ENCODE measurements at regions not wholly inside any gene's neighbourhood (a gene's known extent, or its start where the extent isn't known, plus 50 kb on each side); places are given as distances from the start of the nearest gene placed in this dataset.

DNA sequence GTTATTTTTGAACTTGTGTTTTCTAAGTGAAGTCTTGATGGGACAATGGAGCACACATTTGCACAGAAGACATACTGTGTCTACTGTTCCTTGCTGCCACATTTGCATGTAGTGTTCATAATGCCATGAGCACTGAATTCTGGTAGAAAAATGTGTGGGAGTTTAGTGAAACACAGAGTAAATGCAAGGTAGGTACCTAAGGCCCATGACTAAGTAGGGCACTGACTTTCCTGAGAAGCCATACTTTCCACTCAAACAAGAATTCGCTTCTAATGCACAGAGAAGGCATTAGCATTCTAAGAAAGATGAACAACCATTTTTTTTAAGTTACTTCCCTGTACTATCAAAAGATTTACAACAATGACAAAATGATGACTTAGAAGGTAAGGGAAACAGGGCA, 282.2 kb downstream of the MAN2A1 start:
- no peak overlapping the region for H3K4me3 ChIP-seq
- H3K79me2 ChIP-seq (ENCODE audit: control insufficient read depth, insufficient read depth, low read length): no peaks in the 10 kb centered on the region
- no peak overlapping the region for H3K9ac ChIP-seq (ENCODE audit: control insufficient read depth, insufficient read depth, low read length)
- ChIA-PET SMC1A (ENCODE audit: uncharacterized antibody, unreplicated experiment) (no interaction called here), CTCF (no interaction called here), POLR2A (no interaction called here), RAD21 (ENCODE audit: unreplicated experiment) (no interaction called here)
- no peak for TF ChIP-seq ZNF217 (IDR thresholded peaks at IDR 0.05)
- TF ChIP-seq ZNF274 (IDR thresholded peaks at IDR 0.05; ENCODE audit: insufficient read depth, insufficient read length): no peak
- TF ChIP-seq, protein P1, sequence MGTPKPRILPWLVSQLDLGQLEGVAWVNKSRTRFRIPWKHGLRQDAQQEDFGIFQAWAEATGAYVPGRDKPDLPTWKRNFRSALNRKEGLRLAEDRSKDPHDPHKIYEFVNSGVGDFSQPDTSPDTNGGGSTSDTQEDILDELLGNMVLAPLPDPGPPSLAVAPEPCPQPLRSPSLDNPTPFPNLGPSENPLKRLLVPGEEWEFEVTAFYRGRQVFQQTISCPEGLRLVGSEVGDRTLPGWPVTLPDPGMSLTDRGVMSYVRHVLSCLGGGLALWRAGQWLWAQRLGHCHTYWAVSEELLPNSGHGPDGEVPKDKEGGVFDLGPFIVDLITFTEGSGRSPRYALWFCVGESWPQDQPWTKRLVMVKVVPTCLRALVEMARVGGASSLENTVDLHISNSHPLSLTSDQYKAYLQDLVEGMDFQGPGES (IDR thresholded peaks at IDR 0.05): no peak
- no peak for TF ChIP-seq MTA3 (IDR thresholded peaks at IDR 0.05; ENCODE audit: borderline replicate concordance, low read length)
- no peak for TF ChIP-seq LARP7 (IDR thresholded peaks at IDR 0.05)
- no peak for TF ChIP-seq POLR2A (IDR thresholded peaks at IDR 0.05; ENCODE audit: low read depth, low read length)
- no peak for TF ChIP-seq IKZF1 (conservative IDR thresholded peaks at IDR 0.05)
- ATAC-seq: no peak
- H3K4me1 ChIP-seq (ENCODE audit: control insufficient read depth, insufficient read depth, low read length): no peaks in the 10 kb centered on the region
- no peak for FAIRE-seq
- intact Hi-C loops (cut with micrococcal nuclease; ENCODE audit: unreplicated experiment) (no loop called here), in situ Hi-C loops (cut with MboI) (no loop called here)
- H3K27ac ChIP-seq (ENCODE audit: control insufficient read depth, insufficient read depth): no peak overlapping the region
- H3K36me3 ChIP-seq (ENCODE audit: control insufficient read depth in 2 of 2, insufficient read depth in 2 of 2, low read length in 1 of 2): no peaks in the 10 kb centered on the region
- 0% methylated on average over 1 of the region's 1 CpG for WGBS (ENCODE audit: insufficient coverage, insufficient replicate concordance, low lambda C conversion rate, missing lambda C conversion rate)
- no peak overlapping the region for H3K4me2 ChIP-seq (ENCODE audit: control insufficient read depth, insufficient read depth)
- no peaks in the 10 kb centered on the region for H3K27me3 ChIP-seq (replicated peaks in 1 of 2; ENCODE audit: control insufficient read depth in 2 of 2, insufficient read depth in 2 of 2, low read length in 1 of 2)
- DNase-seq (ENCODE audit: low read depth, low spot score): no peak
- H3K9me3 ChIP-seq (replicated peaks; ENCODE audit: control insufficient read depth, insufficient read depth, low read length): no peaks in the 10 kb centered on the region
- H4K20me1 ChIP-seq (ENCODE audit: control insufficient read depth, insufficient read depth): no peaks in the 10 kb centered on the region
- BruUV-seq (replicated peaks): no TSS peak
- no peak overlapping the region for H2AFZ ChIP-seq (ENCODE audit: control insufficient read depth, low read depth, low read length)

GRCh38 chr5:109981979-109982378, 292.3 kb downstream of the MAN2A1 start:
- ChIA-PET POLR2A (no interaction called here), SMC1A (ENCODE audit: uncharacterized antibody, unreplicated experiment) (interaction anchor here (1.6 kb wide), 1 partner anchor 10 kb away, joined by 3 read pairs; no protein-coding TSS in a partner anchor), CTCF (no interaction called here), RAD21 (ENCODE audit: unreplicated experiment) (no interaction called here)
- Histone ChIP-seq H3K79me2 (ENCODE audit: control insufficient read depth, insufficient read depth, low read length) (no peaks in the 10 kb centered on the region), H3K27ac (ENCODE audit: control insufficient read depth, insufficient read depth) (no peak overlapping the region), H2AFZ (ENCODE audit: control insufficient read depth, low read depth, low read length) (no peak overlapping the region), H3K9ac (ENCODE audit: control insufficient read depth, insufficient read depth, low read length) (no peak overlapping the region), H3K4me1 (ENCODE audit: control insufficient read depth, insufficient read depth, low read length) (no peaks in the 10 kb centered on the region), H4K20me1 (ENCODE audit: control insufficient read depth, insufficient read depth) (no peaks in the 10 kb centered on the region), H3K4me3 (no peak overlapping the region), H3K9me3 (replicated peaks; ENCODE audit: control insufficient read depth, insufficient read depth, low read length) (no peaks in the 10 kb centered on the region), H3K4me2 (ENCODE audit: control insufficient read depth, insufficient read depth) (no peak overlapping the region), H3K36me3 (ENCODE audit: control insufficient read depth in 2 of 2, insufficient read depth in 2 of 2, low read length in 1 of 2) (no peaks in the 10 kb centered on the region), H3K27me3 (replicated peaks in 1 of 2; ENCODE audit: control insufficient read depth in 2 of 2, insufficient read depth in 2 of 2, low read length in 1 of 2) (no peaks in the 10 kb centered on the region)
- no peak for DNase-seq (ENCODE audit: low read depth, low spot score)
- FAIRE-seq: no peak
- BruUV-seq (replicated peaks): no TSS peak
- in situ Hi-C loops (cut with MboI) (no loop called here), intact Hi-C loops (cut with micrococcal nuclease; ENCODE audit: unreplicated experiment) (no loop called here)
- ATAC-seq: no peak
- TF ChIP-seq ZNF207 (IDR thresholded peaks at IDR 0.05; ENCODE audit: borderline replicate concordance): no peak
- no peak for TF ChIP-seq NFIC (IDR thresholded peaks at IDR 0.05; ENCODE audit: low read depth, low read length)
- TF ChIP-seq SUPT20H (IDR thresholded peaks at IDR 0.05; ENCODE audit: borderline replicate concordance, control insufficient read depth, low read depth, low read length): no peak
- no peak for TF ChIP-seq ATF3 (IDR thresholded peaks at IDR 0.05; ENCODE audit: borderline replicate concordance, extremely low read depth, low read depth, low read length)
- TF ChIP-seq MXI1 (IDR thresholded peaks at IDR 0.05; ENCODE audit: low read depth, low read length): no peak
- no peak for TF ChIP-seq RAD21 (IDR thresholded peaks at IDR 0.05; ENCODE audit: insufficient read depth, low read depth, low read length)
- TF ChIP-seq EP300 (IDR thresholded peaks at IDR 0.05; ENCODE audit: borderline replicate concordance in 1 of 2, control insufficient read depth in 1 of 2, low read depth in 2 of 2, low read length in 2 of 2): no peak
- TF ChIP-seq, protein P2, sequence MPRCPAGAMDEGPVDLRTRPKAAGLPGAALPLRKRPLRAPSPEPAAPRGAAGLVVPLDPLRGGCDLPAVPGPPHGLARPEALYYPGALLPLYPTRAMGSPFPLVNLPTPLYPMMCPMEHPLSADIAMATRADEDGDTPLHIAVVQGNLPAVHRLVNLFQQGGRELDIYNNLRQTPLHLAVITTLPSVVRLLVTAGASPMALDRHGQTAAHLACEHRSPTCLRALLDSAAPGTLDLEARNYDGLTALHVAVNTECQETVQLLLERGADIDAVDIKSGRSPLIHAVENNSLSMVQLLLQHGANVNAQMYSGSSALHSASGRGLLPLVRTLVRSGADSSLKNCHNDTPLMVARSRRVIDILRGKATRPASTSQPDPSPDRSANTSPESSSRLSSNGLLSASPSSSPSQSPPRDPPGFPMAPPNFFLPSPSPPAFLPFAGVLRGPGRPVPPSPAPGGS (IDR thresholded peaks at IDR 0.05; ENCODE audit: borderline replicate concordance, insufficient read depth, low read depth, low read length, poor library complexity, severe bottlenecking): no peak
- no peak for TF ChIP-seq CHD4 (IDR thresholded peaks at IDR 0.05)

All from GM12878 (cell line).